Lower leg skin (tissue), 4 donors: ENCODE measurements at regions not wholly inside any gene's neighbourhood (a gene's known extent, or its start where the extent isn't known, plus 50 kb on each side); places are given as distances from the start of the nearest gene placed in this dataset.

Experiments used
- DNase-seq, 2 donors: peaks; one replicate each; pipeline ENCODE4 v3.0.0-alpha.2; 2019; ENCODE audit warnings: low spot score in 2 of 2
- H3K4me3 ChIP-seq: fragments of 200-600 bp; sonication (generic); 2 replicates; pipeline ENCODE4 v1.5.1; 2017; ENCODE audit warnings: mild to moderate bottlenecking, low read depth; ENCODE audit not compliant: poor library complexity, severe bottlenecking
- POLR2A ChIP-seq, 2 donors: fragments of 450-650 bp; IDR thresholded peaks; one replicate each; pipeline ENCODE4 v1.6.1; 2016 to 2017; ENCODE audit warnings: antibody characterized with exemption in 2 of 2, mild to moderate bottlenecking in 1 of 2, moderate library complexity in 1 of 2
- WGBS, 2 donors: methylation state at CpG; one replicate each; pipeline ENCODE4 v1.1.5; 2018; 5-methylcytosine and 5-hydroxymethylcytosine counted together
- intact Hi-C: fragments of 100-400 bp; cut with DNase I; formaldehyde crosslinking; loops from one replicate; pipeline ENCODE4 v1.15.0; 2023; ENCODE audit warnings: low total_unique reads
- TF ChIP-seq, protein P1 (sequence below), 3 donors: fragments of 450-650 bp; IDR thresholded peaks; one replicate each; pipeline ENCODE4 v1.5.1; 2016; ENCODE audit warnings: antibody characterized with exemption in 3 of 3, mild to moderate bottlenecking in 3 of 3, moderate library complexity in 2 of 3

DNA sequence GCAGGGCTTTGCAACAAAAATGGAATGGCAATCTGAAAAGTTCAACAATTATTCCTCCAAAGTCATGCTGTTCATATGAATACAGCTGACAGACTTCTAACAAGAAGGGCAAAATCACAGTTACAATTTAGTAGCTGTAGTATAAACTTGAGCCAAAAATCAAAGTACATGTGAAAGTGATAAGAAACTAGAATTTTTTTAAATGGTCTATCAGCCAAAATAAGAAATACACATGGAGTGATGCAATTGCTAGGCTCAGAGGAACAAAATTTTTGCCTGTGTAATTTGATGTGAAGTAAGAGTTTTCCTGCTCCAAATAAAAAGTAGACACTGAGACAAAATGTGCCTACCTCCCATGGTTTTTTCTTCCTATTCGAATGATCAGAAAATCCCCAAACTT, 167.7 kb upstream of the CDKN3 start:
- WGBS, 2 donors: 73 to 80% methylated on average over 1 of the region's 1 CpG
- intact Hi-C loops: no loop called here
- TF ChIP-seq POLR2A (IDR thresholded peaks at IDR 0.05): no peak
- TF ChIP-seq, protein P1, sequence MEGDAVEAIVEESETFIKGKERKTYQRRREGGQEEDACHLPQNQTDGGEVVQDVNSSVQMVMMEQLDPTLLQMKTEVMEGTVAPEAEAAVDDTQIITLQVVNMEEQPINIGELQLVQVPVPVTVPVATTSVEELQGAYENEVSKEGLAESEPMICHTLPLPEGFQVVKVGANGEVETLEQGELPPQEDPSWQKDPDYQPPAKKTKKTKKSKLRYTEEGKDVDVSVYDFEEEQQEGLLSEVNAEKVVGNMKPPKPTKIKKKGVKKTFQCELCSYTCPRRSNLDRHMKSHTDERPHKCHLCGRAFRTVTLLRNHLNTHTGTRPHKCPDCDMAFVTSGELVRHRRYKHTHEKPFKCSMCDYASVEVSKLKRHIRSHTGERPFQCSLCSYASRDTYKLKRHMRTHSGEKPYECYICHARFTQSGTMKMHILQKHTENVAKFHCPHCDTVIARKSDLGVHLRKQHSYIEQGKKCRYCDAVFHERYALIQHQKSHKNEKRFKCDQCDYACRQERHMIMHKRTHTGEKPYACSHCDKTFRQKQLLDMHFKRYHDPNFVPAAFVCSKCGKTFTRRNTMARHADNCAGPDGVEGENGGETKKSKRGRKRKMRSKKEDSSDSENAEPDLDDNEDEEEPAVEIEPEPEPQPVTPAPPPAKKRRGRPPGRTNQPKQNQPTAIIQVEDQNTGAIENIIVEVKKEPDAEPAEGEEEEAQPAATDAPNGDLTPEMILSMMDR (IDR thresholded peaks at IDR 0.05): no peak
- no peak overlapping the region for H3K4me3 ChIP-seq
- no peak for DNase-seq

DNA sequence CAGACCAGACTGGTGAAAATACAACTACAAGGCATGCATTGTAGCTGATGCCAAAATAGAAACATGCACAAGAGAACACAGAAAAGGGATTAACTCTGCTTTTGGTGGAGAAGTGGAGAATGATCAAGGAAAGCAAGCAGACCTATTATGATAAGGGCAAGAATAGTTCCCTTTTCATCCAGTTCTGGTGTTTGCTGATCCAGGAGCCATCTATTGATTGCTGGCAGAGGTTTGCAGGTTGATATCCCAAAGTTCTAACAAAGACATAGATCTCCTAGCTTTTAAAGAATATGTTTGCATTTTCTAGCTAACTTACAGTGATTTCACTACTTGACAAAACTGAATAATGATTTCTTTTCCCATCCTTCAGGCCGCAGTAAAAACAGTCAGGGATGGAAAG, 166.2 kb upstream of the CDKN3 start:
- TF ChIP-seq, protein P1 (IDR thresholded peaks at IDR 0.05): no peak
- no peak for TF ChIP-seq POLR2A (IDR thresholded peaks at IDR 0.05)
- 50 to 73% methylated on average over 1 of the region's 1 CpG for WGBS, 2 donors
- intact Hi-C loops: no loop called here

DNA sequence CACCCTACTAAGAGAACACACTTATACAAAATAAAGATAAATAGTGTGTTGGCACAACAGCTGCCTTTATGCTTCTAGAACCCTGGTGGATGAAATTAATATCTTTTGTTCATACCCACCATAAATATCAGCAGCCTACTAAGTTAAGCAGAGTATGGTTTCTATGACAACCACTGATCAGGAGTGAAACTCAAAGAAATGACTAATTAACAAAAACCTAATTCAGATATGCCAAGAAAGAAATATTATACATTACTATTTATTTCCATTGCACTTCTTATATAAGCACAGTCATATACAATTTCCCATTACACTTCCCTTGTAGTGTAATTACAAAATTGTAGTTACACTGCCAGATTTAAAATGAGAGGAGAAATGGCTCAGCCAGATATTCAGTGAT, 164.1 kb upstream of the CDKN3 start:
- intact Hi-C loops: no loop called here
- DNase-seq: no peak
- no peak for TF ChIP-seq POLR2A (IDR thresholded peaks at IDR 0.05)
- TF ChIP-seq, protein P1 (IDR thresholded peaks at IDR 0.05): no peak

More for the DNA sequence above, 166.2 kb upstream of the CDKN3 start:
- DNase-seq: no peak
- H3K4me3 ChIP-seq: no peak overlapping the region

DNA sequence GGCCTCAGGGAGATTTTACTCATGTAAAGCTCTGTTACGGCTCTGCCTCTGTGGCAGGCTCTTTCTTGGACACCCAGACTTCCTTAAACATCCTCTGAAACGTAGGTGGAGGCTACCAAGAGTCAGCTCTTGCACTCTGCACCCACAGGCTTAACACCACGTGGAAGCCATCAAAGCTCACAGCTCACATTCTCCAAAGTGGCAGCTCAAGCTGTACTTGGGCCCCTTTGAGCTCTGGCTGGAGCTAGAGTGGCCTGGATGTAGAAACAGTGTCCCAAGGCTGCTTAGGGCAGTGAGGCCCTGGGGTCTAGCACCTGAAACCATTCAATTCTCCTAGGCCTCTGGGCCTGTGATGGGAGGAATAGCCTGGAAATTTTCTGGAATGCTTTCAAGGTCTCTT, 155.3 kb upstream of the CDKN3 start:
- TF ChIP-seq, protein P1 (IDR thresholded peaks at IDR 0.05): no peak
- no peak for TF ChIP-seq POLR2A (IDR thresholded peaks at IDR 0.05)
- DNase-seq: no peak
- 85 to 90% methylated on average over 3 of the region's 3 CpGs for WGBS, 2 donors
- intact Hi-C loops: no loop called here
- no peak overlapping the region for H3K4me3 ChIP-seq

More for the DNA sequence above, 164.1 kb upstream of the CDKN3 start:
- H3K4me3 ChIP-seq: no peak overlapping the region

DNA sequence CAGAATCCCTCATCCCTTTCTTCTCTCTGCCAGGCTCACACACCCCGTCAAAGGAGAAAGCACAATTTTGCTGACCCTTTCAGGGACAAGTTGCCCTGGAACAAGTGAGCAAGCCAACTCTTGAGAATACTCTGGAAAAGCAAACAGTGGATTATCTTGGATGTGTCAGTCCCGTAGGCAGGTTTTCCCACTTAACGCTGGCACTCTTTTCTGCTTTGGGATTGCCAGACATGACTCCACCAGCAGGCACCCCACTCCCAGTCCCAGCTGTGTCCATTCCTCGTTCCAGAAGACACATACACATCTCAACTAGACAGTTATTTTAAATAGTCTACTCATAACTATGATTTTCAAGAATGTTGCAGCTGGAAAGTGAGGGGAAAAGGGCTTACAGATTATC, 145.5 kb upstream of the CDKN3 start:
- intact Hi-C loops: no loop called here
- TF ChIP-seq, protein P1 (IDR thresholded peaks at IDR 0.05): no peak
- no peak for TF ChIP-seq POLR2A (IDR thresholded peaks at IDR 0.05)
- WGBS, 2 donors: 66 to 71% methylated on average over 4 of the region's 4 CpGs
- no peak overlapping the region for H3K4me3 ChIP-seq
- DNase-seq: no peak

DNA sequence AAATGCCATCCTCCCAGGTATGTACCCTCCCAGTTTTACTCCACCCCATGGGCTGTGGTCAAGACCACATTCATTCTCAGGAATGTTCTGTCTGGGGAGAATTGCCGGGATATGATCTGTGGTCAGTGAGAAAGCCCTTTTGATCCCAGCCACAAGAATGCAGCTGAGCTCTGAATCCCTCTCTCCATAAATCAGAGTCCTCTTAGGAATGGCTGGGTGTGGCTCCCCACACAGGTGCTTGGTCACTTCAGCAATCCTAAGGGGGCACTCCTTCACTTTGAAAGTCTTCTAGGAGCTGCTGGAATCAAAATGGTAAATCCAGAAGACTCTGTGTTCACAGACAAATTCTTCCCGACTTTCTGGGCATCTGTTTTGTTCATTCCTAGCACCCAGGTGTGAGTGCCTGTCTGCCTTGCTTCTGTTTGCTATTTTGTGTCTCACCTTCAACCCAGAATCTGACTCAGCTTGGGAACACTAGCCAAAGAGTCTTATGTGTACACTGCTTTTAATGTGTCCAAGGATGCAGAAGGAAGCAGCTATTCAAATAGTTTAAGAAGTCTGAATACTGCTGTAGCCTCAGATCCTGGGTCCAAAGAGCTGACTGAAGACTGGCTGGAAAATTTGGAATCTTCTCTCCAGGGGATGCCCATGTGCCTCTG, 144.6 kb upstream of the CDKN3 start:
- no peak for DNase-seq
- WGBS, 2 donors: 64 to 73% methylated on average over 2 of the region's 2 CpGs
- intact Hi-C loops: no loop called here
- TF ChIP-seq, protein P1 (IDR thresholded peaks at IDR 0.05): no peak
- TF ChIP-seq POLR2A (IDR thresholded peaks at IDR 0.05): no peak
- no peak overlapping the region for H3K4me3 ChIP-seq
